ENCODE measurements at regions not wholly inside any gene's neighbourhood (a gene's known extent, or its start where the extent isn't known, plus 50 kb on each side); places are given as distances from the start of the nearest gene placed in this dataset.

DNA sequence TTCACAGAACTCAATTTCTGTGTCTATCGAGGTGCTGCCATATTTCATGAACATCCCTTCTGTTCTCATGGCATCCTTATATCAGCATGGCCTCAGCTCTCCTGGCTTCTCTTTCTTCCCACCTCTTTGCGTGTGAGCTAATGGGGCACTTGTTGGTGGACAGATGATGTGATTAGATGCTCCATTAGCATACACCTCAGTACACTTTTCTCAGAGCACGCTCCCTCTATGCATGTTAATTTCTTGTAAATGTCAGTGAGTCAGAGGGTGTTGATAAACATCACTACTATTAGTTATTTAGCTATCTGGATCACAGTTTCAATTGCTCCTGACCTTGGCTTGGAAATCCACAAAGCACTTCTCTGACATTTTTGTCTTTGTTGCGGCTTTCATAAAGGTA is 159.4 kb downstream of the CD8B2 start:
- DNase-seq (ENCODE audit: low spot score), result no peak
- no peak for TF ChIP-seq CTCF (IDR thresholded peaks at IDR 0.05; ENCODE audit: extremely low read depth, missing control alignments)

DNA sequence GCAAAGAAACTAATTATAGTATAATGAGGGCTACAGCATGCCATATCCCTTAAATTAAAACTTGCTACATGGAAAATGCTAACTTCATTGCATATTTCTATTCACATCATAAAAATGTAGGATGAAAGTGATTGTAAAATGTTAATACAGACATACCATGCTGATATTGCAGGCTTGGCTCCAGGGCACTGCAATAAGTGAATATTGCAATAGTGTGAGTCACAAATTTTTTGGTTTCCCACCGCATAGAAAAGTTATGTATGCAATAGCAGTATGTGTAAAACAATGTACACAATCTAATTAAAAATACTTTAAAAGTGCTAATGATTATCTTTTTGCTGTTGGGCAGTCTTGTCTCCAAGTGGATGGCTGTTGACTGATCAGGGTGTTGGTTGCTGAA is 162.1 kb downstream of the CD8B2 start:
- no peak for TF ChIP-seq CTCF (IDR thresholded peaks at IDR 0.05; ENCODE audit: extremely low read depth, missing control alignments)
- DNase-seq (ENCODE audit: low spot score), result no peak

DNA sequence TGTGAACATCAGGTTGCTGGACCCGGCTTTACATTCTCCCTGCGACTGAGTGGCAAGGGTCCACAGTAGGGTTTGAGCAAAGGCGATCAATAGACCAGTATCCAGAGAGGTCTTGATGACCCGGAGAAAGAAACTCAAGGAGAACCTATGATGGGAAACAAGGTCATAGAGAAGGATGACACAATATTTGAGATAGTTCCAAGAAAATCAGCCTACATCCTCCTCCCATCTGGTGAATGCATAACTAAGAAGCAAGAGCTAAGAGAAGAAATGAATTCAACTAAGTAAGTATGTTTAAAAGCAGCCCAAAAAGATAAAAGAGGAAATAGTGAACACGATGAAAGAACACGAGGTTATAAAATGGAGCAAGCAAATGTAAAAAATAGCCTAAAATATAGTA is 166.3 kb downstream of the CD8B2 start:
- no peak for DNase-seq (ENCODE audit: low spot score)
- no peak for TF ChIP-seq CTCF (IDR thresholded peaks at IDR 0.05; ENCODE audit: extremely low read depth, missing control alignments)

DNA sequence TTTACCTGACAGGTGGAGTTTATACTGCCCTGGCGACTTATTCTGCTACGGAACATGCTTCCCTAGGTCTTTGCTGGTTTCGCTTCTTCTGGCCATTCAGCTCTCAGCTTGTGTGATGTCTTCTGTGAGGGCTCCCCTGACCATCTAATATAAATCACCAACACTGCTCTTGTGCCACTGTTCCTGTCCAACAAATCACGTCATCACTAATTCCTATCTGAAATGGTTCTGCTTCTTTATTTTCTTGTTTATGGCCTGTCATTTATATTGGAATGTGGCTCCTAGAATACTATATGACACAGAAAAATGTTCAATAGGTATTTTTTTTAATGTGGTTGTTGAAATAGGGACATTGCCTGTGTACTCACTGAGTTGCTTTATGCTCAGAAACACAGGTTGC is 171.5 kb downstream of the CD8B2 start:
- no peak for DNase-seq (ENCODE audit: low spot score)
- TF ChIP-seq CTCF (IDR thresholded peaks at IDR 0.05; ENCODE audit: extremely low read depth, missing control alignments), result no peak

DNA sequence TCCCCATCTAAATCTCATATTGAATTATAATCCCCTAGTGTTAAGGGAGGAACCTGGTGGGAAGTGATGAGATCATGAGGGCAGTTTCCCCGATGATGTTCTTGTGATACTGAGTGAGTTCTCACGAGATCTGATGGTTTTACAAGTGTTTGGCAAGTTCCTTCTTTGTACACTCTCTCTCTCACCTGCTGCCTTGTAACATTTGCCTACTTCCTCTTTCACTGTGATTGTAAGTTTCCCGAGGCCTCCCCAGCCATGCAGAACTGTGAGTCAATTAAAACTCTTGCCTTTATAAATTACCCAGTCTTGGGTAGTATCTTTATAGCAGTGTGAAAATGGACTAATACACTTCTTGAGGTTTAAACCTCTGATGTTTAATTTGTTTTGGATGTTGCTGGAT is 177.5 kb downstream of the CD8B2 start:
- TF ChIP-seq CTCF (IDR thresholded peaks at IDR 0.05; ENCODE audit: extremely low read depth, missing control alignments), result no peak
- no peak for DNase-seq (ENCODE audit: low spot score)

GRCh38 chr2:106667478-106668070 is 180.4 kb downstream of the CD8B2 start:
- TF ChIP-seq CTCF (IDR thresholded peaks at IDR 0.05; ENCODE audit: extremely low read depth, missing control alignments), result no peak
- no peak for DNase-seq (ENCODE audit: low spot score)

DNA sequence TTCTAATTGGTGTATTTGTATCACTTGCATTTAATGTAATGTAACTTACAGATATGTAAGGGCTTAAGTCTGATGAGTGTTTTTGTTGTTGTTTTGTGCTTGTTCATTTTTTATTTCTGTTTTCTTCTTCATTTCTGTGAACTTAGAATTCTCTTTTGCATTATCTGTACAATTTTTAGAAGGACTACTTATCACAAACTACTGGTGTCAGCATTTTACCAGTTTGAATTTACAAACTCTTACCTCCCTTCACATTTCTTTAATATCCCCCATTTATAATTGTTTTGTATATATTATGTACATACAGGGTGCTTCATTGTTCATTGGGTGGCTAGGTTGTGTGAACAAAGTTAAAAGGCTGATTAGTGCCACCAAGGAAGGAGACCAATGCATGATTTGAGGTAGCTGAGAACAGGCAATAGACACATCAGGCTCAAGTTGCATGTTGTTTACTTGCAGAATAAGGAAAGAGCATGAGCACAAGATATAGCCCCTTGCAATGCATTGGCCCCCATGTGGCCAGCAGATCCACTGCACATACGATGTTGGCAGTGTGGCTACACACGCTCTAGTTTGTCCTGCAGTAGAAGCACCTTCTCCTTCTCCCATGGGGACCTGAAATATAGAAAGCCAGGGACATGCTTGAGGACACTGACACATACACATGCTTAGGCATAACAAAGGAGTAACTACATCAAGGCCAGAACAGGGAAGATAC is 198.2 kb downstream of the CD8B2 start:
- no peak for TF ChIP-seq CTCF (IDR thresholded peaks at IDR 0.05; ENCODE audit: extremely low read depth, missing control alignments)
- DNase-seq (ENCODE audit: low spot score), result no peak
